Choroid plexus epithelial cell (primary cell): ENCODE measurements at regions not wholly inside any gene's neighbourhood (a gene's known extent, or its start where the extent isn't known, plus 50 kb on each side); places are given as distances from the start of the nearest gene placed in this dataset.

Source experiments
- DNase-seq: peaks from one replicate; pipeline ENCODE4 v3.0.0-alpha.2; 2010; ENCODE audit warnings: low read depth
- H3K4me3 ChIP-seq: 2 replicates; pipeline ENCODE4 v1.5.1; 2011; ENCODE audit warnings: low read depth, mild to moderate bottlenecking, control low read depth, low read length, moderate library complexity
- CTCF ChIP-seq: conservative IDR thresholded peaks from 2 replicates; pipeline ENCODE4 v1.5.1; 2011; ENCODE audit warnings: low read depth, mild to moderate bottlenecking, control low read depth, inconsistent platforms, low read length, moderate library complexity

GRCh38 chr5:5764246-5764645 is 341.8 kb downstream of the ICE1 start:
- no peak overlapping the region for H3K4me3 ChIP-seq
- no peak for DNase-seq
- TF ChIP-seq CTCF = no peak

GRCh38 chr5:5756762-5757161 is 334.3 kb downstream of the ICE1 start:
- no peak overlapping the region for H3K4me3 ChIP-seq
- TF ChIP-seq CTCF = no peak
- no peak for DNase-seq

GRCh38 chr5:5755888-5756287 is 333.4 kb downstream of the ICE1 start:
- no peak for TF ChIP-seq CTCF
- no peak for DNase-seq
- no peak overlapping the region for H3K4me3 ChIP-seq

GRCh38 chr5:5752844-5753243 is 330.4 kb downstream of the ICE1 start:
- DNase-seq = no peak
- TF ChIP-seq CTCF = no peak
- no peak overlapping the region for H3K4me3 ChIP-seq

- no peak for DNase-seq
- TF ChIP-seq CTCF = no peak
- no peak overlapping the region for H3K4me3 ChIP-seq
Measured at GRCh38 chr5:5751987-5752386, 329.5 kb downstream of the ICE1 start.

GRCh38 chr5:5751498-5751897 is 329.0 kb downstream of the ICE1 start:
- no peak overlapping the region for H3K4me3 ChIP-seq
- no peak for TF ChIP-seq CTCF
- no peak for DNase-seq

GRCh38 chr5:5741418-5741817 is 318.9 kb downstream of the ICE1 start:
- DNase-seq = no peak
- TF ChIP-seq CTCF = no peak
- no peak overlapping the region for H3K4me3 ChIP-seq
